Adrenal gland (tissue), 9 donors: ENCODE measurements at regions not wholly inside any gene's neighbourhood (a gene's known extent, or its start where the extent isn't known, plus 50 kb on each side); places are given as distances from the start of the nearest gene placed in this dataset.

Source experiments
- DNase-seq, 7 donors: peaks; one replicate each; pipeline ENCODE4 v3.0.0-alpha.2; 2019 to 2020
- H3K27ac ChIP-seq, 5 donors: fragments of 200-600 bp; sonication (generic) in 4 of 5; 1 replicate in 3 of 5; 2 replicates in 2 of 5; pipeline versions ENCODE4 v1.5.1 to v1.8.0; 2016 to 2020; ENCODE audit warnings: mild to moderate bottlenecking in 1 of 5
- H3K27me3 ChIP-seq: fragments of 200-600 bp; 2 replicates; pipeline ENCODE4 v1.8.0; 2021
- H3K36me3 ChIP-seq, 2 donors: fragments of 200-600 bp; replicated peaks in 1 of 2; 1 replicate in 1 of 2; 2 replicates in 1 of 2; pipeline versions ENCODE4 v1.5.1 to v1.8.0; 2018 to 2022
- H3K4me1 ChIP-seq, 2 donors: fragments of 200-600 bp; replicated peaks in 1 of 2; 1 replicate in 1 of 2; 2 replicates in 1 of 2; pipeline versions ENCODE4 v1.5.1 to v1.8.0; 2018 to 2021
- H3K4me3 ChIP-seq, 4 donors: fragments of 200-600 bp; sonication (generic) in 3 of 4; one replicate each; pipeline ENCODE4 v1.5.1; 2016 to 2018
- H3K9me3 ChIP-seq, 3 donors: fragments of 200-600 bp; sonication (generic) in 1 of 3; replicated peaks in 1 of 3; 1 replicate in 2 of 3; 2 replicates in 1 of 3; pipeline versions ENCODE4 v1.5.1 to v1.8.0; 2016 to 2021
- POLR2A ChIP-seq, 2 donors: fragments of 450-650 bp; IDR thresholded peaks; one replicate each; pipeline ENCODE4 v1.6.1; 2017; ENCODE audit warnings: antibody characterized with exemption in 2 of 2, mild to moderate bottlenecking in 2 of 2, moderate library complexity in 1 of 2
- WGBS, 4 donors: extraction: QIAGEN DNeasy Blood & Tissue Kit in 2 of 4; methylation state at CpG; one replicate each; pipeline versions ENCODE4 v1.1.5 to v1.1.7; 2013 to 2017; 5-methylcytosine and 5-hydroxymethylcytosine counted together
- intact Hi-C, 2 donors: fragments of 100-400 bp; cut with DNase I; formaldehyde crosslinking; loops; one replicate each; pipeline versions ENCODE4 v1.14.1 to v1.15.0; 2022 to 2023
- TF ChIP-seq, protein P1 (sequence below), 6 experiments: fragments of 450-650 bp in 4 of 6; fragments of 200-600 bp in 2 of 6; sonication (generic) in 1 of 6; IDR thresholded peaks; 1 replicate in 5 of 6; 2 replicates in 1 of 6; pipeline versions ENCODE4 v1.5.1 to v1.8.0; 2016 to 2021; ENCODE audit warnings: antibody characterized with exemption in 6 of 6, mild to moderate bottlenecking in 2 of 6, moderate library complexity in 1 of 6
- donor health status: healthy with polysubstance abuse.
- donor health status: Bipolar disorder and iron deficiency.
- donor health status: DM: yes; HTN: yes; CAD: no.
- donor health status: DM: no; HTN: no; CAD: no.
- donor health status: DM: no; HTN: no; CAD: no.

- H3K27ac ChIP-seq = no peak overlapping the region
- no peaks in the 10 kb centered on the region for H3K27me3 ChIP-seq
- H3K4me3 ChIP-seq = no peak overlapping the region
- DNase-seq = peak in 2 of 7 donors; percentile 11 to 30
- intact Hi-C loops = no loop called here
- WGBS, 4 donors = 65 to 75% (median 70%) methylated on average over 10 to 11 of the region's 11 CpGs
- no peaks in the 10 kb centered on the region for H3K4me1 ChIP-seq
- no peaks in the 10 kb centered on the region for H3K36me3 ChIP-seq
- H3K9me3 ChIP-seq = no peaks in the 10 kb centered on the region
- TF ChIP-seq POLR2A (IDR thresholded peaks at IDR 0.05) = no peak
- TF ChIP-seq, protein P1, sequence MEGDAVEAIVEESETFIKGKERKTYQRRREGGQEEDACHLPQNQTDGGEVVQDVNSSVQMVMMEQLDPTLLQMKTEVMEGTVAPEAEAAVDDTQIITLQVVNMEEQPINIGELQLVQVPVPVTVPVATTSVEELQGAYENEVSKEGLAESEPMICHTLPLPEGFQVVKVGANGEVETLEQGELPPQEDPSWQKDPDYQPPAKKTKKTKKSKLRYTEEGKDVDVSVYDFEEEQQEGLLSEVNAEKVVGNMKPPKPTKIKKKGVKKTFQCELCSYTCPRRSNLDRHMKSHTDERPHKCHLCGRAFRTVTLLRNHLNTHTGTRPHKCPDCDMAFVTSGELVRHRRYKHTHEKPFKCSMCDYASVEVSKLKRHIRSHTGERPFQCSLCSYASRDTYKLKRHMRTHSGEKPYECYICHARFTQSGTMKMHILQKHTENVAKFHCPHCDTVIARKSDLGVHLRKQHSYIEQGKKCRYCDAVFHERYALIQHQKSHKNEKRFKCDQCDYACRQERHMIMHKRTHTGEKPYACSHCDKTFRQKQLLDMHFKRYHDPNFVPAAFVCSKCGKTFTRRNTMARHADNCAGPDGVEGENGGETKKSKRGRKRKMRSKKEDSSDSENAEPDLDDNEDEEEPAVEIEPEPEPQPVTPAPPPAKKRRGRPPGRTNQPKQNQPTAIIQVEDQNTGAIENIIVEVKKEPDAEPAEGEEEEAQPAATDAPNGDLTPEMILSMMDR (IDR thresholded peaks at IDR 0.05) = no peak
Observed at GRCh38 chr2:239693330-239693729, 292.5 kb upstream of the HDAC4 start.

DNA sequence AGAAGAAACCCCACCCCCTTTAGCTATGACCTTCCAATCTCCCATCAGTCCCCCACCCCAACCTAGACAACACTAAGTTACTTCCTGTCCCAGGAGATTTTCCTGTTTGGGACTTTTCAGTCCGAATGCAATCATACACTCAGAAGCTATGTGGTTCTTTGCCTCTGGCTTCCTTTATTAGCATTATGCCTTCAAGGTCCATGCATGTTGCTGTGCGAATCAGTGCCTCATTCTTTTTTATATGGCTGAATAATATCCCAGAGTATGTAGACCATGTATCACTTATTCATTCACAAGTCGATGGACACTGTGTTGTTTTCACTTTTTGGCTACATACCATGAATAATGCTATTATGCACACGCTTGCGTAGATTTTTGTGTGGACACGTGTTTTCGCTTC, 292.1 kb upstream of the HDAC4 start:
- H3K27me3 ChIP-seq = no peaks in the 10 kb centered on the region
- no peaks in the 10 kb centered on the region for H3K36me3 ChIP-seq
- H3K4me1 ChIP-seq = no peaks in the 10 kb centered on the region
- no peak for DNase-seq
- intact Hi-C loops = no loop called here
- no peaks in the 10 kb centered on the region for H3K9me3 ChIP-seq
- H3K4me3 ChIP-seq = no peak overlapping the region
- WGBS, 4 donors = 88 to 92% (median 90%) methylated on average over 7 of the region's 7 CpGs
- no peak for TF ChIP-seq POLR2A (IDR thresholded peaks at IDR 0.05)
- TF ChIP-seq, protein P1 (IDR thresholded peaks at IDR 0.05) = no peak
- H3K27ac ChIP-seq = no peak overlapping the region

- peak in 2 of 7 donors; percentile 11 to 45 for DNase-seq
- no peak for TF ChIP-seq POLR2A (IDR thresholded peaks at IDR 0.05)
- TF ChIP-seq, protein P1 (IDR thresholded peaks at IDR 0.05) = no peak
- H3K9me3 ChIP-seq = no peaks in the 10 kb centered on the region
- H3K4me1 ChIP-seq = no peaks in the 10 kb centered on the region
- intact Hi-C loops = no loop called here
- H3K27ac ChIP-seq = no peak overlapping the region
- H3K27me3 ChIP-seq = no peaks in the 10 kb centered on the region
- WGBS, 4 donors = 82 to 100% (median 84%) methylated on average over 1 to 8 of the region's 8 CpGs
- no peaks in the 10 kb centered on the region for H3K36me3 ChIP-seq
- H3K4me3 ChIP-seq = no peak overlapping the region
Observed at GRCh38 chr2:239692362-239692851, 291.6 kb upstream of the HDAC4 start.

DNA sequence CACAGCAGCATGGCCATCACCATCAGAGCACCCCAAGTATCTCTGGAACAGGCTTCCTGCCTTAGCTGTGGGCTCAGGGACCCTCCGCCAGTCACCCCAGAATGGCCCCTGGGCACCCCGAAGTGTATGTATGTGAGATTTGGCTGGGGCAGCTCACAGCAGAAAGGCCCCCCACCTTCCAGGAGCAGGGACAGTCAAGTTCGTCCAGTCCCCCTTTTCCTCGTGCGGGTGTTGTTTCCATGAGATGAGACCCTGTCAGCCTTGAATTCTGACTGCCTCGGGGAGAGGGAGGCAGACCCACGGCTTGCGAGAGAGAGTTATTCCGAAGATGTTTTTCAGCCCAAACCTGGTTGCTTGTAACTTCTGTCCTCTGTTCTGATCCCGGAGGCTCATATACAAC, 290.9 kb upstream of the HDAC4 start:
- H3K36me3 ChIP-seq = no peaks in the 10 kb centered on the region
- H3K9me3 ChIP-seq = no peaks in the 10 kb centered on the region
- peak in 2 of 7 donors; percentile 12 to 35 for DNase-seq
- TF ChIP-seq, protein P1 (IDR thresholded peaks at IDR 0.05) = no peak
- TF ChIP-seq POLR2A (IDR thresholded peaks at IDR 0.05) = no peak
- 90 to 94% (median 91%) methylated on average over 7 to 10 of the region's 10 CpGs for WGBS, 4 donors
- no peaks in the 10 kb centered on the region for H3K27me3 ChIP-seq
- no peak overlapping the region for H3K4me3 ChIP-seq
- intact Hi-C loops = no loop called here
- no peaks in the 10 kb centered on the region for H3K4me1 ChIP-seq
- H3K27ac ChIP-seq = no peak overlapping the region
